ENCODE measurements at regions not wholly inside any gene's neighbourhood (a gene's known extent, or its start where the extent isn't known, plus 50 kb on each side); places are given as distances from the start of the nearest gene placed in this dataset.

- TF ChIP-seq KDM5A (IDR thresholded peaks at IDR 0.05) = no peak
- TF ChIP-seq POLR2A (IDR thresholded peaks at IDR 0.05; ENCODE audit: low read length) = no peak
- peak; percentile 41 for TF ChIP-seq MAFK (IDR thresholded peaks at IDR 0.05; ENCODE audit: partially characterized antibody)
- no peak for TF ChIP-seq CTCF (IDR thresholded peaks at IDR 0.05)
- no peak for TF ChIP-seq POLR2AphosphoS2 (conservative IDR thresholded peaks at IDR 0.05; ENCODE audit: low read length)
- no peak for TF ChIP-seq ESRRA (IDR thresholded peaks at IDR 0.05; ENCODE audit: borderline replicate concordance, low read length)
- no peak for TF ChIP-seq HDAC2 (IDR thresholded peaks at IDR 0.05)
Measured at GRCh38 chr5:163350083-163350482, 87.3 kb upstream of the CCNG1 start.
